Peyer's patch (tissue), 4 donors: ENCODE measurements at regions not wholly inside any gene's neighbourhood (a gene's known extent, or its start where the extent isn't known, plus 50 kb on each side); places are given as distances from the start of the nearest gene placed in this dataset.

Experiments used
- DNase-seq, 3 donors: peaks; one replicate each; pipeline ENCODE4 v3.0.0-alpha.2; 2017 to 2019
- H3K27ac ChIP-seq, 4 donors: fragments of 200-600 bp; sonication (generic); one replicate each; pipeline ENCODE4 v1.5.1; 2016 to 2019
- H3K27me3 ChIP-seq, 2 donors: fragments of 200-600 bp; sonication (generic); one replicate each; pipeline ENCODE4 v1.5.1; 2019
- H3K36me3 ChIP-seq, 3 donors: fragments of 200-600 bp; sonication (generic); one replicate each; pipeline ENCODE4 v1.5.1; 2016 to 2019
- H3K4me1 ChIP-seq, 4 donors: fragments of 200-600 bp; sonication (generic); one replicate each; pipeline ENCODE4 v1.5.1; 2016 to 2019
- H3K4me3 ChIP-seq, 4 donors: fragments of 200-600 bp; sonication (generic); 1 replicate in 3 of 4; 2 replicates in 1 of 4; pipeline ENCODE4 v1.5.1; 2016 to 2019; ENCODE audit warnings: mild to moderate bottlenecking in 1 of 4
- H3K9me3 ChIP-seq, 4 donors: fragments of 200-600 bp; sonication (generic); one replicate each; pipeline ENCODE4 v1.5.1; 2016 to 2019; ENCODE audit warnings: mild to moderate bottlenecking in 1 of 4
- POLR2A ChIP-seq, 2 donors: fragments of 450-650 bp; IDR thresholded peaks; one replicate each; pipeline ENCODE4 v1.5.1; 2017; ENCODE audit warnings: antibody characterized with exemption in 2 of 2, mild to moderate bottlenecking in 2 of 2, moderate library complexity in 2 of 2
- TF ChIP-seq, protein P1 (sequence below), 6 experiments: fragments of 450-650 bp in 4 of 6; fragments of 200-600 bp in 2 of 6; sonication (generic) in 1 of 6; IDR thresholded peaks; one replicate each; pipeline ENCODE4 v1.5.1; 2017 to 2019; ENCODE audit warnings: antibody characterized with exemption in 6 of 6, mild to moderate bottlenecking in 3 of 6, moderate library complexity in 1 of 6

DNA sequence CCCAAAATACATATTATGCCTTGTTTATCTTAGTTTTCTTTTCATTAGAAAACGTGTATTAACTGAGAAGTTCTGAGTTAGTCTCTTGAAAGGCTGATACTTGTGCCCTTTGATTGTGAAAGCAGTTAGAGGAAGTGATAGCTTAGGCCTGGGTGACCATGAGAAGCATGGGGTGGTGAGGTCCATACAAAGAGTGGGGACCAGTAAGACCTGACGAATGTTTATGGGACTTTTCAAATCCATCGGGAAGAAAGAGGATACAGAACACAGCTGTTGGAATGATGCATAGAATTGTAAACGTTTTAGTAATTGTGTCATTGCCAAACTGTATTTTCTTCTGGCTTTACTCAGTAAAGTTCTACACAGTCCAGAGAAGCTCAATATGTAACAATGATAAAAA, 259.8 kb downstream of the LMO4 start:
- Histone ChIP-seq H3K27ac (no peak overlapping the region), H3K9me3 (no peaks in the 10 kb centered on the region), H3K4me3 (no peak overlapping the region), H3K27me3 (no peaks in the 10 kb centered on the region), H3K36me3 (no peaks in the 10 kb centered on the region), H3K4me1 (peaks cover 0 to 9% (median 0%) of the 10 kb centered on the region in 4 donors)
- DNase-seq: no peak
- TF ChIP-seq, protein P1, sequence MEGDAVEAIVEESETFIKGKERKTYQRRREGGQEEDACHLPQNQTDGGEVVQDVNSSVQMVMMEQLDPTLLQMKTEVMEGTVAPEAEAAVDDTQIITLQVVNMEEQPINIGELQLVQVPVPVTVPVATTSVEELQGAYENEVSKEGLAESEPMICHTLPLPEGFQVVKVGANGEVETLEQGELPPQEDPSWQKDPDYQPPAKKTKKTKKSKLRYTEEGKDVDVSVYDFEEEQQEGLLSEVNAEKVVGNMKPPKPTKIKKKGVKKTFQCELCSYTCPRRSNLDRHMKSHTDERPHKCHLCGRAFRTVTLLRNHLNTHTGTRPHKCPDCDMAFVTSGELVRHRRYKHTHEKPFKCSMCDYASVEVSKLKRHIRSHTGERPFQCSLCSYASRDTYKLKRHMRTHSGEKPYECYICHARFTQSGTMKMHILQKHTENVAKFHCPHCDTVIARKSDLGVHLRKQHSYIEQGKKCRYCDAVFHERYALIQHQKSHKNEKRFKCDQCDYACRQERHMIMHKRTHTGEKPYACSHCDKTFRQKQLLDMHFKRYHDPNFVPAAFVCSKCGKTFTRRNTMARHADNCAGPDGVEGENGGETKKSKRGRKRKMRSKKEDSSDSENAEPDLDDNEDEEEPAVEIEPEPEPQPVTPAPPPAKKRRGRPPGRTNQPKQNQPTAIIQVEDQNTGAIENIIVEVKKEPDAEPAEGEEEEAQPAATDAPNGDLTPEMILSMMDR (IDR thresholded peaks at IDR 0.05): no peak
- TF ChIP-seq POLR2A (IDR thresholded peaks at IDR 0.05): no peak

DNA sequence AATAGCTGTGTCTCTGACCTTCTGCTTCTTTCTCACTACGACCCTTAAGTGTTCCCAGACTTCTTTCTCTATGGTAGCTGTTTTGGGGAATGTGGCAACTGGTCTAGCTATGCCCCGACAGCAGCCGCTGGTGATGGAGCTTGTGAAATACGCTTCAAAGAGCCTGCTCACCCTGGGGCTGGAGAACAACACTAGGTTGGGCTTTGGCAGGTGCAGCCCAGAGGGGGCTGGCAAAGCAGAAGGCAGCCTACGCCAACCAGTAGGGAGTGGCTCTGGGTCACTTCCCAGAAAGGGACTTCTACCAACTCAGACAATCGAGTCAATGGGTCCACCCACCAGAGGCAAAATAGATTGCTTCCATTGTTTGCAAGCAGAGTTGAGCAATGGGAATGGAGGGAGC, 262.8 kb downstream of the LMO4 start:
- H3K36me3 ChIP-seq: no peaks in the 10 kb centered on the region
- peaks cover 0 to 13% (median 2%) of the 10 kb centered on the region in 4 donors for H3K4me1 ChIP-seq
- H3K9me3 ChIP-seq: no peaks in the 10 kb centered on the region
- no peak for TF ChIP-seq POLR2A (IDR thresholded peaks at IDR 0.05)
- TF ChIP-seq, protein P1 (IDR thresholded peaks at IDR 0.05): no peak
- no peak for DNase-seq
- H3K4me3 ChIP-seq: no peak overlapping the region
- no peaks in the 10 kb centered on the region for H3K27me3 ChIP-seq
- H3K27ac ChIP-seq: peak overlapping the region in 1 of 4 donors; percentile 3

DNA sequence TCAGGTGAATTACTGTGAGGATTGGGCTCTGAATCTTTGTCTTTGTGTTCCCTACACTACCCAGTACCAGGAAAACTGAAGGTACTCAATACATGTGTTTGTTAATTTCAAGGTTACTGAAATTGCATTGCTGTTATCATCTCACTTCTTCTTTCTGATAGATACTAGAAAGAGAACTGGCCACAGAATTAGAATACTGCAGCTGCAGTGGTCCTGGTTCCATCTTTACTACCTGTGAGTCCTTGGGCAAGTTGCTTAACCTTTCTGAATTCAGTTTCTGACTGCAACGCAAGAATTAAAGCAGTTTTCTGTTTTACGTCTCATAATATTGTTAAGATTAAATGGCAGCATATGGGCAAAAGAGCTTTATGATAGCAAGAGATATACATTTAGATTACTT, 263.5 kb downstream of the LMO4 start:
- TF ChIP-seq POLR2A (IDR thresholded peaks at IDR 0.05): no peak
- TF ChIP-seq, protein P1 (IDR thresholded peaks at IDR 0.05): no peak
- H3K4me3 ChIP-seq: no peak overlapping the region
- no peaks in the 10 kb centered on the region for H3K36me3 ChIP-seq
- no peak overlapping the region for H3K27ac ChIP-seq
- no peaks in the 10 kb centered on the region for H3K27me3 ChIP-seq
- no peak for DNase-seq
- H3K9me3 ChIP-seq: no peaks in the 10 kb centered on the region
- peaks cover 0 to 13% (median 2%) of the 10 kb centered on the region in 4 donors for H3K4me1 ChIP-seq

DNA sequence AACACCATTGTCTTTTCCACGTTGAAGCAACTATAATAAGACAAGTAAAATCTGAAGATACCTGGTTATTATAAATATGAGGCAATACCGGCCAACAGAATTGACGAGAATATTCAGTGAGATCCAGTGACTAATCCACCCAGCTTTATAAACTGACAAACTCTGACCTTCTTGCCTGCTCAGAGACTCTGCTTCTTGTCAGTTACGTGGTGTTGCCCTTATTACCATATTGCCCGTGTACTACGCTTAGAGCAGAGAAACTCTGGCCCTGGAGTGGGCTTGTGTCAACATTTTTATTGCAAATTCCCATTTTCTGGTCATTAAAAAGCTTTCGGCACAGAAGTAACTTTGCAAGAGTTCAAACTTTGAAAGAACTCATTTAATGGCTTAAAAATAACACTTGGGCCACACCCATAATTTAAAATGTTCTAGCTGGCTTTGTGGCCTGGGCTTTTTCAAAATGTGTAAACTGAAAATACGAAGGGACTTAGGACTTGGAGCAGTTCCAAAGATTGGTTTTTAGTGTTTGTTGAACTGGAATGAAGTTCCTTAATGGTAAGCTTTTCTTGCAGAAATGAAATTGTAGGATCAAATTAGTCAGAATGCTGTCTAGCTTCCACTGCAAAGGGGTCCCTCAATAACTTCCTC, 266.2 kb downstream of the LMO4 start:
- Histone ChIP-seq H3K27ac (peak overlapping the region in 2 of 4 donors; percentile 43 to 59), H3K9me3 (no peaks in the 10 kb centered on the region), H3K4me1 (peaks cover 0 to 13% (median 2%) of the 10 kb centered on the region in 4 donors), H3K36me3 (no peaks in the 10 kb centered on the region), H3K4me3 (no peak overlapping the region), H3K27me3 (no peaks in the 10 kb centered on the region)
- TF ChIP-seq, protein P1 (IDR thresholded peaks at IDR 0.05): no peak
- no peak for TF ChIP-seq POLR2A (IDR thresholded peaks at IDR 0.05)
- DNase-seq: no peak

DNA sequence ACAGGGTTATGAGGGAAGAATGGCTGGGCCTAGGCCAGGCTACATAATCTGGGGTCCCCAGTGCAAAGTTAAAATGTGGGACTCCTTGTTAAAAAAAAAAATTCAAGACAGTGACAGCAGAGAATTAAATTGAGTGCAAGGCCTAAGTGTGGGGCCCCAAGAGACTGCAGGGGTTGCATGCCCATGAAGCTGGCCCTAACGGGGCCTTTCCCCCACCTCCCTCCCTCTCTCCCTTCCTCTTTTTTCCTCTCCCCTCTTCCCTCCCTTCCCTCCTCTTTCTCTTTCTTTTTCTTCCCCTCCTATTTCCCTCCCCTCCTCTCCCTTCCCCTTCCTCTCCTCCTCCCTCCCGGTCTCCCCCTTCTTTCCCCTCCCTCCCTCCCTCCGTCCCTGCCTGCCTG, 266.7 kb downstream of the LMO4 start:
- TF ChIP-seq POLR2A (IDR thresholded peaks at IDR 0.05): no peak
- TF ChIP-seq, protein P1 (IDR thresholded peaks at IDR 0.05): no peak
- H3K9me3 ChIP-seq: no peaks in the 10 kb centered on the region

More for the DNA sequence above, 266.7 kb downstream of the LMO4 start:
- H3K4me3 ChIP-seq: no peak overlapping the region
- peak overlapping the region in 2 of 4 donors; percentile 43 to 59 for H3K27ac ChIP-seq
- H3K27me3 ChIP-seq: no peaks in the 10 kb centered on the region
- H3K36me3 ChIP-seq: no peaks in the 10 kb centered on the region
- H3K4me1 ChIP-seq: peaks cover 0 to 13% (median 2%) of the 10 kb centered on the region in 4 donors
- DNase-seq: no peak
